ENCODE measurements at regions not wholly inside any gene's neighbourhood (a gene's known extent, or its start where the extent isn't known, plus 50 kb on each side); places are given as distances from the start of the nearest gene placed in this dataset.

- TF ChIP-seq ZNF677 (tag by site-specific recombination; IDR thresholded peaks at IDR 0.05) (no peak), KLF1 (tag by site-specific recombination; IDR thresholded peaks at IDR 0.05) (no peak), ZFP37 (tag by site-specific recombination; IDR thresholded peaks at IDR 0.05) (no peak), SALL2 (tag by site-specific recombination; IDR thresholded peaks at IDR 0.05; ENCODE audit: borderline replicate concordance) (no peak), ZNF121 (tag by site-specific recombination; IDR thresholded peaks at IDR 0.05) (no peak), ZNF366 (tag by site-specific recombination; conservative IDR thresholded peaks at IDR 0.05) (no peak), ZBTB1 (tag by site-specific recombination; IDR thresholded peaks at IDR 0.05) (no peak)
- TF ChIP-seq, protein P1, sequence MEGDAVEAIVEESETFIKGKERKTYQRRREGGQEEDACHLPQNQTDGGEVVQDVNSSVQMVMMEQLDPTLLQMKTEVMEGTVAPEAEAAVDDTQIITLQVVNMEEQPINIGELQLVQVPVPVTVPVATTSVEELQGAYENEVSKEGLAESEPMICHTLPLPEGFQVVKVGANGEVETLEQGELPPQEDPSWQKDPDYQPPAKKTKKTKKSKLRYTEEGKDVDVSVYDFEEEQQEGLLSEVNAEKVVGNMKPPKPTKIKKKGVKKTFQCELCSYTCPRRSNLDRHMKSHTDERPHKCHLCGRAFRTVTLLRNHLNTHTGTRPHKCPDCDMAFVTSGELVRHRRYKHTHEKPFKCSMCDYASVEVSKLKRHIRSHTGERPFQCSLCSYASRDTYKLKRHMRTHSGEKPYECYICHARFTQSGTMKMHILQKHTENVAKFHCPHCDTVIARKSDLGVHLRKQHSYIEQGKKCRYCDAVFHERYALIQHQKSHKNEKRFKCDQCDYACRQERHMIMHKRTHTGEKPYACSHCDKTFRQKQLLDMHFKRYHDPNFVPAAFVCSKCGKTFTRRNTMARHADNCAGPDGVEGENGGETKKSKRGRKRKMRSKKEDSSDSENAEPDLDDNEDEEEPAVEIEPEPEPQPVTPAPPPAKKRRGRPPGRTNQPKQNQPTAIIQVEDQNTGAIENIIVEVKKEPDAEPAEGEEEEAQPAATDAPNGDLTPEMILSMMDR (tag by site-specific recombination; IDR thresholded peaks at IDR 0.05) = no peak
- TF ChIP-seq, protein P2, sequence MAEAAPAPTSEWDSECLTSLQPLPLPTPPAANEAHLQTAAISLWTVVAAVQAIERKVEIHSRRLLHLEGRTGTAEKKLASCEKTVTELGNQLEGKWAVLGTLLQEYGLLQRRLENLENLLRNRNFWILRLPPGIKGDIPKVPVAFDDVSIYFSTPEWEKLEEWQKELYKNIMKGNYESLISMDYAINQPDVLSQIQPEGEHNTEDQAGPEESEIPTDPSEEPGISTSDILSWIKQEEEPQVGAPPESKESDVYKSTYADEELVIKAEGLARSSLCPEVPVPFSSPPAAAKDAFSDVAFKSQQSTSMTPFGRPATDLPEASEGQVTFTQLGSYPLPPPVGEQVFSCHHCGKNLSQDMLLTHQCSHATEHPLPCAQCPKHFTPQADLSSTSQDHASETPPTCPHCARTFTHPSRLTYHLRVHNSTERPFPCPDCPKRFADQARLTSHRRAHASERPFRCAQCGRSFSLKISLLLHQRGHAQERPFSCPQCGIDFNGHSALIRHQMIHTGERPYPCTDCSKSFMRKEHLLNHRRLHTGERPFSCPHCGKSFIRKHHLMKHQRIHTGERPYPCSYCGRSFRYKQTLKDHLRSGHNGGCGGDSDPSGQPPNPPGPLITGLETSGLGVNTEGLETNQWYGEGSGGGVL (tag by site-specific recombination; IDR thresholded peaks at IDR 0.05) = no peak
These were observed 451.0 kb upstream of the SETBP1 start for GRCh38 chr18:44229693-44230108.

Measured in HEK293 (cell line).